Sigmoid colon (tissue), 4 donors: ENCODE measurements at regions not wholly inside any gene's neighbourhood (a gene's known extent, or its start where the extent isn't known, plus 50 kb on each side); places are given as distances from the start of the nearest gene placed in this dataset.

Experiments used
- EP300 ChIP-seq, 4 donors: sonication (generic); formaldehyde crosslinking; IDR thresholded peaks; one replicate each; pipeline ENCODE4 v1.6.1; 2017; ENCODE audit warnings: antibody characterized with exemption in 4 of 4
- POLR2AphosphoS5 ChIP-seq, 4 donors: sonication (generic); formaldehyde crosslinking; IDR thresholded peaks; one replicate each; pipeline ENCODE4 v1.6.1; 2017; ENCODE audit warnings: antibody characterized with exemption in 4 of 4
- TF ChIP-seq, protein P1 (sequence below), 4 experiments: fragments of 450-650 bp in 3 of 4; fragments of 200-600 bp in 1 of 4; IDR thresholded peaks; one replicate each; pipeline ENCODE4 v1.5.1; 2016 to 2019; ENCODE audit warnings: antibody characterized with exemption in 4 of 4, mild to moderate bottlenecking in 3 of 4, moderate library complexity in 2 of 4

DNA sequence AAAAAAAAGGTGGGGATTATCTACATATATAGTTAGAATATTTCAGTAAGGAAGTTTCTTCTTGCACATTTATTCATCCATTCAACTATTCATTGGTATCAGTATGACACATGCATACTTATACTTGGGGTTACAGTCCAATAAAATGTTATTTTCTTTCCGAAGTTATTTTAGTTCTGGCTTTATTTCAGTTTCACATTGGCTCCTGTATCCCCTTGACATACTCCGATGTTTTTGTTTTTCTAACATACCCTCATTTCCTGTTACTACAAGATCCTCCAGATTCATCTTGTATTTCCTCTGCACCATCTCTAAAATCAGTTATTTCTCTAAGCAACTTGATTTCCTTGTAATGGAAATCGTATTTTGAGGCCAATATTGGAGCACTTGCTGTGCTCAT, 435.5 kb upstream of the MON1B start:
- TF ChIP-seq, protein P1, sequence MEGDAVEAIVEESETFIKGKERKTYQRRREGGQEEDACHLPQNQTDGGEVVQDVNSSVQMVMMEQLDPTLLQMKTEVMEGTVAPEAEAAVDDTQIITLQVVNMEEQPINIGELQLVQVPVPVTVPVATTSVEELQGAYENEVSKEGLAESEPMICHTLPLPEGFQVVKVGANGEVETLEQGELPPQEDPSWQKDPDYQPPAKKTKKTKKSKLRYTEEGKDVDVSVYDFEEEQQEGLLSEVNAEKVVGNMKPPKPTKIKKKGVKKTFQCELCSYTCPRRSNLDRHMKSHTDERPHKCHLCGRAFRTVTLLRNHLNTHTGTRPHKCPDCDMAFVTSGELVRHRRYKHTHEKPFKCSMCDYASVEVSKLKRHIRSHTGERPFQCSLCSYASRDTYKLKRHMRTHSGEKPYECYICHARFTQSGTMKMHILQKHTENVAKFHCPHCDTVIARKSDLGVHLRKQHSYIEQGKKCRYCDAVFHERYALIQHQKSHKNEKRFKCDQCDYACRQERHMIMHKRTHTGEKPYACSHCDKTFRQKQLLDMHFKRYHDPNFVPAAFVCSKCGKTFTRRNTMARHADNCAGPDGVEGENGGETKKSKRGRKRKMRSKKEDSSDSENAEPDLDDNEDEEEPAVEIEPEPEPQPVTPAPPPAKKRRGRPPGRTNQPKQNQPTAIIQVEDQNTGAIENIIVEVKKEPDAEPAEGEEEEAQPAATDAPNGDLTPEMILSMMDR (IDR thresholded peaks at IDR 0.05): no peak
- TF ChIP-seq POLR2AphosphoS5 (IDR thresholded peaks at IDR 0.05) (no peak), EP300 (IDR thresholded peaks at IDR 0.05) (no peak)
